MM.1S (cell line): ENCODE measurements at regions not wholly inside any gene's neighbourhood (a gene's known extent, or its start where the extent isn't known, plus 50 kb on each side); places are given as distances from the start of the nearest gene placed in this dataset.

Experiments
- EZH2 ChIP-seq: fragments of 300-600 bp; sonication (generic); optimal IDR thresholded peaks from 2 replicates; pipeline ENCODE3; 2017; ENCODE audit warnings: low read depth, mild to moderate bottlenecking, antibody characterized with exemption, low read length, mixed read lengths
- TF ChIP-seq, protein P1 (sequence below): fragments of 300-600 bp; sonication (generic); IDR thresholded peaks from 2 replicates; pipeline ENCODE4 v1.5.1; 2016; ENCODE audit warnings: antibody characterized with exemption, low read length, mixed read lengths

DNA sequence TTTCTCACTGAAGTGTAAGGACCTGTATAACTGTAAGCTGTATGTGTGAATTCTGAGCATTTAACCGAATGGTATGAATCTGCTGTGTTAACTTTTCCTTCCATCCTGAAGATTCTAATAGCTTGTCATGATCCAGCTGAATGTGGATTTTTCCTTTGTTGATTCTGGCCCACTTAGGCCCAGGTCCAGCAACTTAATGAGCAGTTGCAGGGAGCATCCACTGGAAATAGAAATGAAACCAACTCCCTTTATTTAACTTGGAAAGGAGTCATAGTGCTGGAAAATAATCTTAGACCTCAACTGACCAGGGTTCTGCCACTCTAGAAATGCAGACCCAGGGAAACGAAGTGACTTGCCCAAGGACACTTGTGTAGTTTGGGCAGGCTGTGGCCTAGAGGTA, 142.3 kb upstream of the MTNR1B start:
- TF ChIP-seq EZH2: no peak
- TF ChIP-seq, protein P1, sequence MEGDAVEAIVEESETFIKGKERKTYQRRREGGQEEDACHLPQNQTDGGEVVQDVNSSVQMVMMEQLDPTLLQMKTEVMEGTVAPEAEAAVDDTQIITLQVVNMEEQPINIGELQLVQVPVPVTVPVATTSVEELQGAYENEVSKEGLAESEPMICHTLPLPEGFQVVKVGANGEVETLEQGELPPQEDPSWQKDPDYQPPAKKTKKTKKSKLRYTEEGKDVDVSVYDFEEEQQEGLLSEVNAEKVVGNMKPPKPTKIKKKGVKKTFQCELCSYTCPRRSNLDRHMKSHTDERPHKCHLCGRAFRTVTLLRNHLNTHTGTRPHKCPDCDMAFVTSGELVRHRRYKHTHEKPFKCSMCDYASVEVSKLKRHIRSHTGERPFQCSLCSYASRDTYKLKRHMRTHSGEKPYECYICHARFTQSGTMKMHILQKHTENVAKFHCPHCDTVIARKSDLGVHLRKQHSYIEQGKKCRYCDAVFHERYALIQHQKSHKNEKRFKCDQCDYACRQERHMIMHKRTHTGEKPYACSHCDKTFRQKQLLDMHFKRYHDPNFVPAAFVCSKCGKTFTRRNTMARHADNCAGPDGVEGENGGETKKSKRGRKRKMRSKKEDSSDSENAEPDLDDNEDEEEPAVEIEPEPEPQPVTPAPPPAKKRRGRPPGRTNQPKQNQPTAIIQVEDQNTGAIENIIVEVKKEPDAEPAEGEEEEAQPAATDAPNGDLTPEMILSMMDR: no peak
